Endodermal cell (in vitro differentiated cells): ENCODE measurements at regions not wholly inside any gene's neighbourhood (a gene's known extent, or its start where the extent isn't known, plus 50 kb on each side); places are given as distances from the start of the nearest gene placed in this dataset.
A peak's percentile ranks its signal among the peaks of the same experiment; 100 is the strongest.

Experiments
- DNase-seq: peaks from one replicate; pipeline ENCODE4 v3.0.0-alpha.2; 2017
- H3K27ac ChIP-seq: 2 replicates; pipeline ENCODE4 v1.5.1; 2013; ENCODE audit warnings: mild to moderate bottlenecking, low read depth, low read length, moderate library complexity
- H3K27me3 ChIP-seq: 2 replicates; pipeline ENCODE4 v1.6.1; 2013; ENCODE audit warnings: mild to moderate bottlenecking, low read length, moderate library complexity; ENCODE audit not compliant: insufficient read depth, control insufficient read depth, poor library complexity, severe bottlenecking
- H3K36me3 ChIP-seq: 2 replicates; pipeline ENCODE4 v1.7.0; 2013; ENCODE audit warnings: mild to moderate bottlenecking, low read length, moderate library complexity; ENCODE audit not compliant: control insufficient read depth, insufficient read depth
- H3K4me1 ChIP-seq: one replicate; pipeline ENCODE4 v1.7.0; 2013; ENCODE audit warnings: low read length; ENCODE audit not compliant: control insufficient read depth, insufficient read depth
- H3K4me3 ChIP-seq: 2 replicates; pipeline ENCODE4 v1.5.1; 2013; ENCODE audit warnings: mild to moderate bottlenecking, low read length, moderate library complexity
- H3K9ac ChIP-seq: 2 replicates; pipeline ENCODE4 v1.6.1; 2013; ENCODE audit warnings: mild to moderate bottlenecking, low read length, moderate library complexity; ENCODE audit not compliant: poor library complexity, severe bottlenecking; ENCODE audit errors: extremely low read depth
- H3K9me3 ChIP-seq: 2 replicates; pipeline ENCODE4 v1.6.1; 2013; ENCODE audit warnings: mild to moderate bottlenecking, low read length, moderate library complexity; ENCODE audit not compliant: control insufficient read depth
- H3K27ac Mint-ChIP-seq: 2 replicates; pipeline ENCODE4 v1.8.0; 2020; ENCODE audit warnings: mixed read lengths
- H3K27me3 Mint-ChIP-seq: 2 replicates; pipeline ENCODE4 v1.8.0; 2021; ENCODE audit warnings: mild to moderate bottlenecking, mixed read lengths; ENCODE audit not compliant: insufficient read depth
- H3K36me3 Mint-ChIP-seq: 2 replicates; pipeline ENCODE4 v1.8.0; 2020; ENCODE audit warnings: low read depth, mixed read lengths
- H3K4me1 Mint-ChIP-seq: 2 replicates; pipeline ENCODE4 v1.8.0; 2020; ENCODE audit warnings: mixed read lengths
- H3K4me3 Mint-ChIP-seq: 2 replicates; pipeline ENCODE4 v1.8.0; 2020; ENCODE audit warnings: mild to moderate bottlenecking, moderate library complexity, mixed read lengths
- H3K9me3 Mint-ChIP-seq: 2 replicates; pipeline ENCODE4 v1.8.0; 2020; ENCODE audit warnings: mild to moderate bottlenecking, mixed read lengths
- CTCF ChIP-seq: fragments of 200-600 bp; sonication (generic); conservative IDR thresholded peaks from 2 replicates; pipeline ENCODE4 v1.5.0; 2021; ENCODE audit warnings: antibody characterized with exemption, mild to moderate bottlenecking
- WGBS, 2 experiments: methylation state at CpG; one replicate each; pipeline versions ENCODE4 v1.1.5 to v1.1.7; 2013; ENCODE audit warnings: missing lambda C conversion rate in 2 of 2, mixed read lengths in 1 of 2; ENCODE audit not compliant: insufficient coverage in 1 of 2, insufficient read length in 1 of 2; 5-methylcytosine and 5-hydroxymethylcytosine counted together

DNA sequence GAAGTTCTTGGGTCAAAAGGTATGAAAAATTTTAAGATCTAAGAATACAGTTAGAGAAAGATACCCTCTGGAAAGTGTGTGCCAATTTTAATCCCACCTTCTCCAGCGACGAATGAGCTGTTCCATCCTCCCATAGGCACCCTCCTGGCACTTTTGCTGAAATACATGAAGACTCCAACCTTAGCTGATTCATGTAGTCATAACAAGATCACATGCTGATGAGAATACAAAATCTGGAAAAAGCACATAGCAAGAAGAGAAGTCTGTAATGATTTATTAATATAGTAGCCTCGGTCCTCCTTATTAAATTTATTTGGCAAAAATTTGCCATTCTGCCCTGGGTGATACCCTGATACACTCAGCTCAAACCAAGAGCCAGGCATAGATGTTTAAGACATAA lies 88.9 kb downstream of the CCR1 start:
- no peaks in the 10 kb centered on the region for H3K36me3 Mint-ChIP-seq
- H3K4me3 ChIP-seq, result no peak overlapping the region

GRCh38 chr3:46116996-46117395 lies 89.7 kb upstream of the XCR1 start:
- 81% methylated on average over 4 of the region's 4 CpGs; no CpG with 5 or more reads in 1 of the 2 experiments for WGBS, 2 experiments
- H3K9ac ChIP-seq, result no peak overlapping the region
- peaks cover 11% of the 10 kb centered on the region for H3K9me3 Mint-ChIP-seq
- peaks cover 5% of the 10 kb centered on the region for H3K4me1 ChIP-seq
- H3K27me3 Mint-ChIP-seq, result peaks cover 20% of the 10 kb centered on the region
- H3K9me3 ChIP-seq, result no peaks in the 10 kb centered on the region
- no peak overlapping the region for H3K4me3 ChIP-seq
- no peak overlapping the region for H3K27ac ChIP-seq
- peaks cover 30% of the 10 kb centered on the region for H3K4me1 Mint-ChIP-seq
- DNase-seq, result no peak
- no peaks in the 10 kb centered on the region for H3K36me3 ChIP-seq
- H3K27ac Mint-ChIP-seq, result no peak overlapping the region
- H3K27me3 ChIP-seq, result peaks cover 29% of the 10 kb centered on the region
- no peaks in the 10 kb centered on the region for H3K36me3 Mint-ChIP-seq
- H3K4me3 Mint-ChIP-seq, result no peak overlapping the region
- TF ChIP-seq CTCF, result no peak

More for the DNA sequence above, 88.9 kb downstream of the CCR1 start:
- H3K9me3 ChIP-seq, result no peaks in the 10 kb centered on the region
- no peak overlapping the region for H3K9ac ChIP-seq
- Mint-ChIP-seq H3K4me1 (peaks cover 30% of the 10 kb centered on the region), H3K27ac (no peak overlapping the region), H3K4me3 (no peak overlapping the region), H3K9me3 (peaks cover 3% of the 10 kb centered on the region), H3K27me3 (peaks cover 22% of the 10 kb centered on the region)
- DNase-seq, result no peak
- no peak overlapping the region for H3K27ac ChIP-seq
- 92% methylated on average over 3 of the region's 3 CpGs; no CpG with 5 or more reads in 1 of the 2 experiments for WGBS, 2 experiments
- no peaks in the 10 kb centered on the region for H3K36me3 ChIP-seq
- TF ChIP-seq CTCF, result no peak
- peaks cover 34% of the 10 kb centered on the region for H3K27me3 ChIP-seq
- peaks cover 5% of the 10 kb centered on the region for H3K4me1 ChIP-seq

DNA sequence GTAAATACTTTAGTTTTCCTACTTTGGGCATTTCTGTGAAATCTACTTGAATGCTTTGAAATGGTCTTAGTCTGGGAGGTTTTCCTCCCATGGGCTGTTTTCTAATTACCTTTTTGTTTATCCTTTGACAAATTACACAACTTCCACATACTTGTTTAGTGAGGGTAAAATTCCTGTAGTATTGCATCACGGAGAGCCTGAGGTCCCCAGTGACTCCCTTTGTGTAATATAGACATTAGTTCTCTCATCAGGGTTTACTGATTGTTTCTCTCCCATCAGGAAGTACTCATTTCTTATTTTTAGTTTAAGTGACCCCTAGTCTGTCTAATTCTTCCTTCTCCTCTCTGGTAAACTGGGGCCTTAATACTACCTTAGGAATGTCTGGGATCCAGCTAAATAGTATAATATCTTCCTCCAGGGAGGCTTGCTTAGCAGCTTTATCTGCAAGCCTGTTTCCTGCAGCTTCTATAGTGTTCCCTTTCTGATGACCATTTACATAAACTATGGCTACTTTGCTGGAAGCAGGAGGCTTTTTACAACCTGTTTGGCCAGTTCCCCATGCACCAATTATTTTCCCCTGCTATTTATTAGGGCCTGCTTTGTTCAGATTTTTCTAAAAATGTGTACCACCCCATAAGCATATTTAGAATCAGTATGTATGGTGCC lies 87.2 kb upstream of the XCR1 start:
- Mint-ChIP-seq H3K27ac (peak overlapping the region; percentile 33), H3K36me3 (no peaks in the 10 kb centered on the region), H3K4me3 (no peak overlapping the region), H3K9me3 (peaks cover 11% of the 10 kb centered on the region), H3K4me1 (peaks cover 30% of the 10 kb centered on the region), H3K27me3 (peaks cover 3% of the 10 kb centered on the region)
- 88% methylated on average over 1 of the region's 1 CpG; no CpG with 5 or more reads in 1 of the 2 experiments for WGBS, 2 experiments
- H3K36me3 ChIP-seq, result no peaks in the 10 kb centered on the region
- peaks cover 5% of the 10 kb centered on the region for H3K4me1 ChIP-seq
- no peaks in the 10 kb centered on the region for H3K9me3 ChIP-seq
- H3K9ac ChIP-seq, result no peak overlapping the region
- peaks cover 7% of the 10 kb centered on the region for H3K27me3 ChIP-seq
- TF ChIP-seq CTCF, result no peak
- H3K4me3 ChIP-seq, result no peak overlapping the region
- no peak overlapping the region for H3K27ac ChIP-seq
- no peak for DNase-seq
